ENCODE measurements at regions not wholly inside any gene's neighbourhood (a gene's known extent, or its start where the extent isn't known, plus 50 kb on each side); places are given as distances from the start of the nearest gene placed in this dataset.

GRCh38 chr2:217260441-217261115 is 400.7 kb upstream of the TNP1 start:
- no peak for DNase-seq

GRCh38 chr2:217258170-217258569 is 398.3 kb upstream of the TNP1 start:
- no peak for DNase-seq

DNA sequence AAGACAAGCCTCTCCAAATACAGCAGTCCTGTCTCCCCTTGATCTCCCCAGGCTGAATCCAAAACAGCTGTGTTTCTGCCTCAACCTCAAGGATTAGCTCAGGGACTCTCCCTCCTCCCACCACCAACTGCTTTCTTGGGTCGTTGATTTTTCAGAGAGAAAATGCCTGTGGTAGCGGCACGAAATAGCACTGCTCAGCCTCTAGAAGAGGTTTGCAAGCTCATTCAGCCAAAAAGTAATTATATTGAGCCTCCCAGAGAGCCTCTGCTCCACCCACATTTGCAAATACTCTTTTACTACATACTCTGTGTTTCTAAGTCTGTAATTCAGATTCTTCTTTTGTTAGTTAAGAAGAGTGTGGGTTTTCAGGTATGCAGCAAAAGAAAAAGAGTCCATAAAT is 396.4 kb upstream of the TNP1 start:
- no peak for DNase-seq

DNA sequence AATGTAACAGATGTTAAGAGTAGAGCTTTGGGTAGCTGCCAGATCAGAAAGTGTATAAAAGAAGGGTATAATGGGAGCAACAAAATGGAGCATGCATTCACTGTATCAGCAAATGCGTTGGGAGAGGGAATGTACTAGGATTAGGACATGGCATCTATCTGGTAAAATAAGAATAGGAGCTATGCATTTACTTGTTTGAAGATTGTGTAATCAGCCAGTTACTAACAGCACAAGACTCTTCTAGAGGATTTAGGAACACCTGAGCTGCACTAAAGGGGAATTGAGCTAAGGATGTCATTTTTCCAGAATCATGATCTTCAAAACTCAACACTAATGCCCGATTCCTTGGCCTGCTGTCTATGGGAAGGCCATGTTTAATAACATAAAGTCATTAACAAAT is 394.2 kb upstream of the TNP1 start:
- DNase-seq = no peak

GRCh38 chr2:217252181-217252580 is 392.3 kb upstream of the TNP1 start:
- DNase-seq = no peak

- no peak for DNase-seq
Measured at GRCh38 chr2:217250013-217250524, 390.2 kb upstream of the TNP1 start.

GRCh38 chr2:217249121-217250012 is 389.5 kb upstream of the TNP1 start:
- DNase-seq = no peak

DNA sequence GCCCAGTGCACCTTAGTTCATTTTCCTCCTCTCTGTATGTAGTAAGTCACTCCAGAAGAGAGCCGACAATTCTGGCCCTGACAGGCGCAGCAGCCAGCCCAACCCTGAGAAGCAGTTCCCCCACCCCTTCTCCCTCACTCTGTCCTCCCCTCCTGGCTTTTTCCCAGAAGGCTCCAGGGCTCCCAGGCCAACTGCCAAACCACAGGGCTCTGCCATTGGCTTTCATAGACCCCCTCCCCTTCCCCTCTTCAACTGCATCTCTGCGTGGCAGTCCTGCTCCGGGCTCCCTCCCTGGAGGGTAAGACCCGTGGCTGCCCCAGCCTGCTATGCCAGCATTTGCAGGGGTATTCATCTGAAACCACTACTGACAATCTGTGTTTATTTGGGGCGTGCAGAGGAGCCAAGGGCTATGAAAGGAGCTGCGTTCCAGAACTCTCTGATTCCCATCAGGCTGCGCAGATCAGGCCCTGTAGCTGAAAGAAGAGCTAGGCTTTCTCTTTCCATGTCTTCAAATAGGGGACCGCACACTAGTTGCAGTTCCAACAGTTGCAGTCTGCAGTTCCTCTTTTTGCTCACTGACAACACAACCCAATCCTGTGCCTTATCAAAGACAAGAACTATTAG is 388.6 kb upstream of the TNP1 start:
- DNase-seq = no peak

GRCh38 chr2:217247476-217247875 is 387.6 kb upstream of the TNP1 start:
- DNase-seq = no peak

- DNase-seq = no peak
Measured at GRCh38 chr2:217246108-217246507, 386.2 kb upstream of the TNP1 start.

GRCh38 chr2:217244815-217245214 is 385.0 kb upstream of the TNP1 start:
- DNase-seq = no peak

GRCh38 chr2:217242947-217243346 is 383.1 kb upstream of the TNP1 start:
- DNase-seq = no peak

DNA sequence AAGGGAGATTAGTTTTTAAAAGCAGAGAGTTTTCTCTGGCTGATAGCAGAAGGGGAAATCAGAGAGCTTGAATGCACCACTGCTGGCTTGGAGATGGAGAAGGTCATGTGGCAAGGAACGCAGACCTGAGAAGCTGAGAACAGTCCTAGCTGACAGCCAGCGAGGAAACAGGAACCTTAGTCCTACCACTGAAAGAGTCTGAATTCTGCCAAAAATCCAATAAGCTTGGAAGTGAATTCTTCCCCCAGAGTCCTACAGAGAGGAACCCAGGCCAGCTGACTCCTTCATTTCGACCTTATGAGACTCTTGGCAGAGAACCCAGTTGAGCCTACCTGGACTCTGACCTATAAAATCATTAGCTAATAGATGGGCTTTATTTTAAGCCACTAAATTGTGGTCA is 371.9 kb upstream of the TNP1 start:
- DNase-seq = no peak

DNA sequence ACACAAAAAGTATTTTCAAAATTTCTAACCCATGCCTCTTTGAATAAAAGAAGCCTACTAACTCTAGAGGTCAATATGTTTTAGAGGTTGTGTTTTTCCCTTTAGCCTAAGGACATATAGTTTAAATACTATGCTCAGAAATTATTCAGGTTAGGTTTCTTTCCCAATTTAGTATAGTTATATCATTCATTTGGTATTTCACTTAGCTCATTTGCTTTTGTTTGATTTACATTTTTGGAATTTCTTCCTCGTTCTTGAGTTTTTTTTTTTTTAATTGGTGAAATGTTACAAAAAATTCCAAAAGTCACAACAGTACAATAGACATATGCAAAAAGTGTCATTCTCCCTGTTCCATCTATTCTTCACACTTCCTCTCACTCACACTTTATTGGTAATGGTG is 371.3 kb upstream of the TNP1 start:
- no peak for DNase-seq

DNA sequence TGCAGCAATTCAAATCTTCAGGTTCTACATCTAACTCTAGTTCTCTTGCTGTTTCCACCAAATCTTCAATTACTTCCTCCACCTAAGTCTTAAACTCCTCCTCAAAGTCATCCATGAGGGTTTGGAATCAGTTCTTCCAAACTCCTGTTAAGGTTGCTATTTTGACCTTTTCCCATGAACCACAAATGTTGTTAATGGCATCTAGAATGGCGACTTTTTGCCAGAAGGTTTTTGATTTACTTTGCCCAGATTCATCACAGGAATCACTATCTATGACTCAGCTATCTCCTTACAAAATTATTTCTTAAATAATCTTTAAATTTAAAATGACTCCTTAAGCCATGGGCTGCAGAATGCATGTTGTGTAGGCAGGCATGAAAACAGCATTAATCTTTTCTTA is 368.9 kb upstream of the TNP1 start:
- DNase-seq = no peak

DNA sequence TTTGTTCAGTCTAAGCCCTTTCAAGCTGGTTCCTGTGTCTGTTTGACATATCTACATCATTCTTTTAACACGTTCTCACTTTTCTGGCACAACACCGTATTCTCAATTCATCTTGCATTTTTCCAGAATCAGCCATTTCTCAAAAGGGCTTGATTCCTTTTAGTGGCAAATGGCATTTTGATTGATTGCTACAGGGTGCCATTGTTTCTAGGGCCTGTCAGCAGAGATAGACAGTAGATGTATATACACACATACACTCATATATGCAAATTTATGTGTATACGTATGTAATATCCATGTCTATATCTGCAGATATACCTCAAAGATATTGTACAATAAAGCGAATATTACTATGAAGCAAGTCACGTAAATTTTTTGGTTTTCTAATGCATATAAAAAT is 367.9 kb upstream of the TNP1 start:
- DNase-seq = no peak

DNA sequence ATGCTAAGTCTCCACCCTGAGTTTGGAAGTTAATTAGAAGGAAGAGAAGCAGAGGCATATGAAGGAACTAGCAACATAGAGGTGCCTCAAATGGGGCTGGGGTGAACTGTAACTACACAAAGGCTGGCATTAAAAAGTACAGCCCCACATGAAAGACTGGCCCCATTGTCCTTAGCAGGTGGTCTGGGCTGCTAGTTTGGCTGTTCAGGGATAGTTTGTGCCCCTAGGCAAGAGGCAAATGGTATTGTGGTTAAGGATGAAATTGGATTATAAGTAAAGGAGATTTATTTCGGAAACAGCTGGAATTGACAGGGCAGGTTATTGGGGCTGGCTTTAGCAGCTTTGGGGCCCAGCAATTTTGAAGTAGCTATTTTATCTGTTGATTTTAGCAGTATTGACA is 365.7 kb upstream of the TNP1 start:
- no peak for DNase-seq

- no peak for DNase-seq
Measured at GRCh38 chr2:217223222-217223930, 363.5 kb upstream of the TNP1 start.

- no peak for DNase-seq
Measured at GRCh38 chr2:217222309-217222910, 362.5 kb upstream of the TNP1 start.

DNA sequence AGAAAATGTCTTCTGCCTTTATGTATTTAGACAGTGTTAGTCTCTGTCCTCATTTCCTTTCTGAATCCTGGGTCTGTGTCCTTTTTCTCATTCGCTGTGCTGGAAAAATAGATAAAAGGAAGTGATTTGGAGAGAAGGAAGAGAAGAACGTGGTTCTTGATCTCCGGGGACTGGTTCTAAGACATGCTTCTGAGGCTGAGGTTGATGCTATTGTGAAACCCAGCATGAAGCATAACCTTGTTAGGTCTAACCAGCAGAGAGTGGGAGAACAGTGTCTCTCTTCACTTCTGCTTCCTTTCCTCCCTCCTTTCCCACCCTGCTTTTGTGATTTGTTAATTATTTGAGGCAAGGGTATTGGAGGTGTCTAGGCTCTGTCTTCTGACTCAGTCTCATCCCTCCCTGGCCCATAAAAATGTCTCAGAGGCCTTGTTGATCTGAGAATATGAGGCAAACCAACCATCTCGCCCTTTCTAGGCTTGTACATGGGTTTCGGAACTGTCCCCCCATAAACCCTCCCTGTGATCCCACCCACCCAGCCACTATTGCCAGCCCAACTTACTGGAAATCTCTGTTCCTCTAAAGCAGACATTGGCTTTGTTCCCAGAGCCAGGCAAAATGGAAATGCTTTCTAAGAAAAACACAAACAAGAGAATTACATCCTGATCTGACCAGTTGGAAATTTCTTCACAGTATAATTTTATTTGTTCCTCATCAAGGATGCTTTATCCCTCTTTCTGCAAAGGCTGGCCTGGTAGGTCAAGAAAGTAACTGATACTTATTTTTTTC is 360.6 kb upstream of the TNP1 start:
- no peak for DNase-seq

DNA sequence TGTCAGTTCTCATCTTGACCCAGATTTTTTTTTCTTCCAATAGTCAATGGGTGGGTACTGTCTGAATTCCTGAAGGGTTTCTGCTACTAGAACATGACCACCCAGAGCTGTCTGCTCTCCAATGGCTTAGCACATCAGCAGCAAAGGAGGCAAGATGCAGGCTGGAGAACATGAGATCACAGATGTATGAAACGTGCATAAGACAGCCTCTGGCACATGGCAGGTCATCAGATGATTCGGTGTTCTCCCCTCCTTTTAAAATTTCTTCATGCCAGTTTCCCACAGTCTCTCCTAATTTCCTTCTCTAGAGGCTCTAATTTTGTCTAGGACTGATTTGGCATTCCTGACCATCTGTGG is 359.3 kb upstream of the TNP1 start:
- DNase-seq = no peak

Measured in effector CD8-positive, alpha-beta T cell (primary cell).